Lung (tissue), 11 donors: ENCODE measurements at regions not wholly inside any gene's neighbourhood (a gene's known extent, or its start where the extent isn't known, plus 50 kb on each side); places are given as distances from the start of the nearest gene placed in this dataset.

Source experiments
- ATAC-seq: fragments of 200-7000 bp; cut with Tn5 transposase; one replicate; pipeline ENCODE4 v1.9.1; 2020; ENCODE audit warnings: moderate number of reproducible peaks; ENCODE audit not compliant: insufficient read depth, low FRiP score
- DNase-seq, 3 donors: peaks; one replicate each; pipeline ENCODE4 v3.0.0-alpha.2; 2013 to 2017
- H3K27ac ChIP-seq, 2 donors: one replicate each; pipeline ENCODE4 v1.5.1; 2013; ENCODE audit warnings: mild to moderate bottlenecking in 2 of 2, moderate library complexity in 2 of 2, control low read depth in 1 of 2, inconsistent platforms in 1 of 2, low read depth in 1 of 2, low read length in 1 of 2
- H3K27me3 ChIP-seq, 3 donors: one replicate each; pipeline ENCODE4 v1.5.1; 2013; ENCODE audit warnings: low read length in 2 of 3; ENCODE audit not compliant: control insufficient read depth in 3 of 3, insufficient read depth in 3 of 3
- H3K36me3 ChIP-seq, 4 donors: one replicate each; pipeline ENCODE4 v1.5.1; 2013; ENCODE audit warnings: low read length in 4 of 4, mild to moderate bottlenecking in 1 of 4, moderate library complexity in 1 of 4; ENCODE audit not compliant: control insufficient read depth in 4 of 4, insufficient read depth in 4 of 4
- H3K4me1 ChIP-seq, 5 donors: one replicate each; pipeline ENCODE4 v1.5.1; 2013; ENCODE audit warnings: low read length in 5 of 5, mild to moderate bottlenecking in 2 of 5, moderate library complexity in 1 of 5; ENCODE audit not compliant: control insufficient read depth in 5 of 5, insufficient read depth in 5 of 5
- H3K4me3 ChIP-seq: one replicate; pipeline ENCODE4 v1.5.1; 2013; ENCODE audit warnings: mild to moderate bottlenecking, control low read depth, moderate library complexity
- H3K9ac ChIP-seq, 2 donors: one replicate each; pipeline ENCODE4 v1.5.1; 2013; ENCODE audit warnings: low read length in 2 of 2, control low read depth in 1 of 2; ENCODE audit not compliant: insufficient read depth in 1 of 2
- H3K9me3 ChIP-seq, 4 donors: one replicate each; pipeline ENCODE4 v1.5.1; 2013; ENCODE audit warnings: low read length in 3 of 4, mild to moderate bottlenecking in 1 of 4, moderate library complexity in 1 of 4; ENCODE audit not compliant: control insufficient read depth in 4 of 4, insufficient read depth in 3 of 4
- WGBS, 2 donors: extraction: QIAGEN DNeasy Blood & Tissue Kit; methylation state at CpG; one replicate each; pipeline ENCODE4 v1.1.7; 2013; 5-methylcytosine and 5-hydroxymethylcytosine counted together
- TF ChIP-seq, protein P1 (sequence below): IDR thresholded peaks from 2 replicates; pipeline ENCODE4 v1.5.1; 2012; ENCODE audit warnings: mild to moderate bottlenecking; ENCODE audit errors: control extremely low read depth, extremely low read depth
- donor health status: control.
- donor health status: control.
- donor health status: Bipolar disorder and iron deficiency.
- donor health status: healthy.
- donor health status: DM: yes; HTN: yes; CAD: no.

DNA sequence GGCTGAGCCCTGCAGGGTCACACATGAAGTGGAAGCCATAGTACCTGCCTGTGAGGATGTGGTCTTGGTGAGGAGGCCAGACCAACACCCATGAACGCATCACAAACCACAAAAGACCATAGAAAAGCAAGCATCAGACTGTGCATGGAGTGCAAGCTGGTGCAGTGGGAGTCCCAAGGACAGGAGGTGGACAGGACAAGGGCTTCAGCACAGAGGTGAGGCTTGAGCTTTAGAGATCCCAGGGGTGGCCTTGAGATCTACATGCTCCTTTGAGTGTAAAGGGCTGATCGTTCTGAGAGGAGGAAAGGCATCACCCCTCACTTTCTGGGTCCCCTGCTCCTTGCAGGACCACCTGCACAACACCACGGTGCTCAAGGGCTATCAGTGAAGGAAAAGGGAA lies 111.9 kb upstream of the F3 start:
- peak overlapping the region; percentile 32 to 78 for H3K27ac ChIP-seq

DNA sequence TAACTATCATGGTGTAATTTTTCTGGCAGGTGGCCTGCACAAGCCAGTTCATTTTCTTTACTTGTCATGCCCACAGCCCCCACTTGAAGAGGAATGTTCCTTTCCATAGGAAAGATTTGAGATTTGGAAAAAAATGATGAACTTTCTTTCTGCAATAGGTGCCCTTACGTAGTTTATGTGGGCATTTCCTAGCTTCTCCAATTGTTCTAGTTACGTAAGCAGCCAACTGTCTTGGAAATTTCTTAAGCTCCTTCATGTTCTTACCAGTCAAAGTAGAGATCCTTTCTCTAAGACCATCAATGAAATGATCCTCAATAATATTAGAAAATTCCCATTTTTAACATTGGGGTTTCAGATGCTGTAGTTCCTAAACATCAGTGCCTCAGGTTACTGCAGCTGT lies 109.5 kb upstream of the F3 start:
- DNase-seq (no peak), ATAC-seq (no peak)
- H3K9ac ChIP-seq, result no peak overlapping the region
- H3K9me3 ChIP-seq, result no peaks in the 10 kb centered on the region
- peaks cover 0 to 8% (median 0%) of the 10 kb centered on the region in 5 donors for H3K4me1 ChIP-seq
- no peaks in the 10 kb centered on the region for H3K36me3 ChIP-seq
- no peak overlapping the region for H3K4me3 ChIP-seq
- WGBS, 2 donors, result 48 to 84% methylated on average over 2 of the region's 2 CpGs
- TF ChIP-seq, protein P1, sequence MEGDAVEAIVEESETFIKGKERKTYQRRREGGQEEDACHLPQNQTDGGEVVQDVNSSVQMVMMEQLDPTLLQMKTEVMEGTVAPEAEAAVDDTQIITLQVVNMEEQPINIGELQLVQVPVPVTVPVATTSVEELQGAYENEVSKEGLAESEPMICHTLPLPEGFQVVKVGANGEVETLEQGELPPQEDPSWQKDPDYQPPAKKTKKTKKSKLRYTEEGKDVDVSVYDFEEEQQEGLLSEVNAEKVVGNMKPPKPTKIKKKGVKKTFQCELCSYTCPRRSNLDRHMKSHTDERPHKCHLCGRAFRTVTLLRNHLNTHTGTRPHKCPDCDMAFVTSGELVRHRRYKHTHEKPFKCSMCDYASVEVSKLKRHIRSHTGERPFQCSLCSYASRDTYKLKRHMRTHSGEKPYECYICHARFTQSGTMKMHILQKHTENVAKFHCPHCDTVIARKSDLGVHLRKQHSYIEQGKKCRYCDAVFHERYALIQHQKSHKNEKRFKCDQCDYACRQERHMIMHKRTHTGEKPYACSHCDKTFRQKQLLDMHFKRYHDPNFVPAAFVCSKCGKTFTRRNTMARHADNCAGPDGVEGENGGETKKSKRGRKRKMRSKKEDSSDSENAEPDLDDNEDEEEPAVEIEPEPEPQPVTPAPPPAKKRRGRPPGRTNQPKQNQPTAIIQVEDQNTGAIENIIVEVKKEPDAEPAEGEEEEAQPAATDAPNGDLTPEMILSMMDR, result no peak
- no peak overlapping the region for H3K27ac ChIP-seq
- H3K27me3 ChIP-seq, result no peaks in the 10 kb centered on the region

More for the DNA sequence above, 111.9 kb upstream of the F3 start:
- no peak for DNase-seq
- Histone ChIP-seq H3K4me1 (peaks cover 0 to 8% (median 0%) of the 10 kb centered on the region in 5 donors), H3K36me3 (no peaks in the 10 kb centered on the region), H3K4me3 (no peak overlapping the region), H3K27me3 (no peaks in the 10 kb centered on the region), H3K9ac (no peak overlapping the region), H3K9me3 (no peaks in the 10 kb centered on the region)
- no peak for ATAC-seq
- WGBS, 2 donors, result 75 to 81% methylated on average over 3 of the region's 3 CpGs
- TF ChIP-seq, protein P1, result no peak

DNA sequence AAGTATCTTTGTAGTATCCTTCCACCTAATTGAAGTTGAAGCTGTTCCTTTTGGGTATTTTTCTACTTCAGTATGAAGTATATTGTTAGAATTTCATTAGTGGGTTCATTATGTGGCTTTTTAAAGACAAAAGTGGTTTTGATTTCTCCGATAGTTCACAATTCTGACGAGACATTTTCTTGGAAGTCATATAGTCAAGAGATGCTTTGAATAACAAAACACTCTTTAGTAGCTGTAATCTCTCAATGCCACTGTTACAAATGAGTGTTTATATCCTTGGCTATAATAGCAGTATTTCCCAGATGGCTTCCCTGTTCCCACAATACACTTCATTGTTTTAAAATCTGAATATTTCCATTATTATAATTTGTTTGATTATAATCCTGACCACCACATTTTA lies 108.7 kb upstream of the F3 start:
- Histone ChIP-seq H3K9ac (no peak overlapping the region), H3K9me3 (no peaks in the 10 kb centered on the region), H3K4me3 (no peak overlapping the region), H3K27me3 (no peaks in the 10 kb centered on the region), H3K4me1 (peaks cover 0 to 8% (median 0%) of the 10 kb centered on the region in 5 donors), H3K36me3 (no peaks in the 10 kb centered on the region), H3K27ac (no peak overlapping the region)
- TF ChIP-seq, protein P1, result no peak
- WGBS, 2 donors, result 64 to 86% methylated on average over 2 of the region's 2 CpGs
- no peak for ATAC-seq
- no peak for DNase-seq
